Right lobe of liver (tissue), 6 donors: ENCODE measurements at regions not wholly inside any gene's neighbourhood (a gene's known extent, or its start where the extent isn't known, plus 50 kb on each side); places are given as distances from the start of the nearest gene placed in this dataset.

Source experiments
- ATAC-seq, 4 donors: fragments of 200-7000 bp; cut with Tn5 transposase; one replicate each; pipeline ENCODE4 v1.9.1; 2020; ENCODE audit warnings: mild to moderate bottlenecking in 4 of 4, moderate library complexity in 4 of 4
- DNase-seq, 3 donors: peaks; one replicate each; pipeline ENCODE4 v3.0.0-alpha.2; 2020
- H3K27ac ChIP-seq, 3 donors: fragments of 200-600 bp; one replicate each; pipeline ENCODE4 v1.8.0; 2022
- H3K27me3 ChIP-seq, 2 donors: fragments of 200-600 bp; one replicate each; pipeline ENCODE4 v1.8.0; 2022
- H3K36me3 ChIP-seq, 4 donors: fragments of 200-600 bp; sonication (generic) in 1 of 4; one replicate each; pipeline versions ENCODE4 v1.5.1 to v1.8.0; 2017 to 2022; ENCODE audit warnings: control low read depth in 1 of 4
- H3K4me1 ChIP-seq, 4 donors: fragments of 200-600 bp; sonication (generic) in 1 of 4; one replicate each; pipeline versions ENCODE4 v1.5.1 to v1.8.0; 2017 to 2022; ENCODE audit warnings: control low read depth in 1 of 4
- H3K4me3 ChIP-seq, 3 donors: fragments of 200-600 bp; one replicate each; pipeline ENCODE4 v1.8.0; 2022
- H3K9me3 ChIP-seq, 4 donors: fragments of 200-600 bp; sonication (generic) in 1 of 4; one replicate each; pipeline versions ENCODE4 v1.5.1 to v1.8.0; 2017 to 2022; ENCODE audit warnings: control low read depth in 1 of 4
- POLR2A ChIP-seq: fragments of 450-650 bp; IDR thresholded peaks from one replicate; pipeline ENCODE4 v1.6.1; 2017; ENCODE audit warnings: antibody characterized with exemption, mild to moderate bottlenecking
- WGBS: methylation state at CpG from one replicate; pipeline ENCODE4 v1.1.6; 2018; ENCODE audit warnings: low coverage, low lambda C conversion rate; ENCODE audit not compliant: insufficient coverage; ENCODE audit errors: missing lambda C conversion rate; 5-methylcytosine and 5-hydroxymethylcytosine counted together
- intact Hi-C, 2 donors: fragments of 100-400 bp; cut with DNase I; formaldehyde crosslinking; loops; one replicate each; pipeline versions ENCODE4 v1.11.2 to v1.14.1; 2022
- TF ChIP-seq, protein P1 (sequence below), 4 donors: fragments of 200-600 bp in 3 of 4; fragments of 450-650 bp in 1 of 4; IDR thresholded peaks; one replicate each; pipeline versions ENCODE4 v1.5.1 to v1.8.0; 2016 to 2022; ENCODE audit warnings: antibody characterized with exemption in 4 of 4, mild to moderate bottlenecking in 2 of 4
- donor health status: DM: no; HTN: yes; CAD: no.
- donor health status: DM: no; HTN: no; CAD: no.
- donor health status: DM: no; HTN: no; CAD: no.
- donor health status: DM: no; HTN: yes; CAD: no.
- donor health status: DM: no; HTN: yes; CAD: no.

DNA sequence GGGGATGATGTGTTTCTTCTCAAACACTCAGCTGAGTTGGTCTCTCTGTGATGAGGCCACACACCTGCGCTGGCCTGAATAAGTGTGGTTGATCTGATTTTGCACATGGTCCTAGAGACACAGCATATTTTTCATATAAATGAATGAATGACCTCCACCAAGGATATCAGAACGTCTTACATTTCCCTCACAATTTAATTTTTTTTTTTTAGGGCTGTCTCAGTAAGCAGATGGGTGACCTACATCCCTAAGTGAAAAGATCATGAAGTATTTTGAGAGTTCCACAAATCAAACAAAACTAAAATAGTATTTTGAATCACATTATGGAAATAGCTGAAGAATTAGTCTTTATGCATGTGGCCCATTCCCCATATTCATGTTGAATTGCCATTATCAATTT lies 333.7 kb upstream of the TMTC1 start:
- no peaks in the 10 kb centered on the region for H3K27me3 ChIP-seq
- no peaks in the 10 kb centered on the region for H3K36me3 ChIP-seq
- ATAC-seq: no peak
- no peaks in the 10 kb centered on the region for H3K9me3 ChIP-seq
- H3K27ac ChIP-seq: no peak overlapping the region
- H3K4me1 ChIP-seq: no peaks in the 10 kb centered on the region
- no peak for TF ChIP-seq POLR2A
- TF ChIP-seq, protein P1, sequence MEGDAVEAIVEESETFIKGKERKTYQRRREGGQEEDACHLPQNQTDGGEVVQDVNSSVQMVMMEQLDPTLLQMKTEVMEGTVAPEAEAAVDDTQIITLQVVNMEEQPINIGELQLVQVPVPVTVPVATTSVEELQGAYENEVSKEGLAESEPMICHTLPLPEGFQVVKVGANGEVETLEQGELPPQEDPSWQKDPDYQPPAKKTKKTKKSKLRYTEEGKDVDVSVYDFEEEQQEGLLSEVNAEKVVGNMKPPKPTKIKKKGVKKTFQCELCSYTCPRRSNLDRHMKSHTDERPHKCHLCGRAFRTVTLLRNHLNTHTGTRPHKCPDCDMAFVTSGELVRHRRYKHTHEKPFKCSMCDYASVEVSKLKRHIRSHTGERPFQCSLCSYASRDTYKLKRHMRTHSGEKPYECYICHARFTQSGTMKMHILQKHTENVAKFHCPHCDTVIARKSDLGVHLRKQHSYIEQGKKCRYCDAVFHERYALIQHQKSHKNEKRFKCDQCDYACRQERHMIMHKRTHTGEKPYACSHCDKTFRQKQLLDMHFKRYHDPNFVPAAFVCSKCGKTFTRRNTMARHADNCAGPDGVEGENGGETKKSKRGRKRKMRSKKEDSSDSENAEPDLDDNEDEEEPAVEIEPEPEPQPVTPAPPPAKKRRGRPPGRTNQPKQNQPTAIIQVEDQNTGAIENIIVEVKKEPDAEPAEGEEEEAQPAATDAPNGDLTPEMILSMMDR (IDR thresholded peaks at IDR 0.05): no peak
- intact Hi-C loops: no loop called here
- H3K4me3 ChIP-seq: no peak overlapping the region
- 50% methylated on average over 2 of the region's 2 CpGs for WGBS
- no peak for DNase-seq

DNA sequence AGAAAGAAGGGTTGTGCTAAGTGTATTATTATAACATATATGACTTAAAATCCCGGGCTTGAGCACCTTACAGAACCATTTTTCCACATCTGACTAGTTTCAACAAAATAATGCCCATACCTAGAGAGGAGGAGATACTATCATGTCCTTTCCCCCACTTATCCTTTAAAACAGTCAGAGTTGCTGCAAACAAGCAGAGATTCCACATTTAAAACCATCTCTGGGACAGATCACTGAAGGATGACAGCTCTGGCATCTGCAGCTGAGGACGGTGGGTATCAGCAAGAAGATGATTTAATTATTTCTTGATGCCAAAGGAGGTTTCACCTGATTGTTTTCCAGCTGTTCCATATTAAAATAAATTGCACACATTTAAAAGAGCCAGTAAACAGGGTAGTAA lies 328.0 kb upstream of the TMTC1 start:
- TF ChIP-seq POLR2A: no peak
- TF ChIP-seq, protein P1 (IDR thresholded peaks at IDR 0.05): no peak
- H3K36me3 ChIP-seq: no peaks in the 10 kb centered on the region
- 64% methylated on average over 2 of the region's 2 CpGs for WGBS
- no peaks in the 10 kb centered on the region for H3K9me3 ChIP-seq
- intact Hi-C loops: no loop called here
- ATAC-seq (no peak), DNase-seq (no peak)
- no peaks in the 10 kb centered on the region for H3K27me3 ChIP-seq
- no peak overlapping the region for H3K27ac ChIP-seq
- H3K4me1 ChIP-seq: no peaks in the 10 kb centered on the region
- H3K4me3 ChIP-seq: no peak overlapping the region

DNA sequence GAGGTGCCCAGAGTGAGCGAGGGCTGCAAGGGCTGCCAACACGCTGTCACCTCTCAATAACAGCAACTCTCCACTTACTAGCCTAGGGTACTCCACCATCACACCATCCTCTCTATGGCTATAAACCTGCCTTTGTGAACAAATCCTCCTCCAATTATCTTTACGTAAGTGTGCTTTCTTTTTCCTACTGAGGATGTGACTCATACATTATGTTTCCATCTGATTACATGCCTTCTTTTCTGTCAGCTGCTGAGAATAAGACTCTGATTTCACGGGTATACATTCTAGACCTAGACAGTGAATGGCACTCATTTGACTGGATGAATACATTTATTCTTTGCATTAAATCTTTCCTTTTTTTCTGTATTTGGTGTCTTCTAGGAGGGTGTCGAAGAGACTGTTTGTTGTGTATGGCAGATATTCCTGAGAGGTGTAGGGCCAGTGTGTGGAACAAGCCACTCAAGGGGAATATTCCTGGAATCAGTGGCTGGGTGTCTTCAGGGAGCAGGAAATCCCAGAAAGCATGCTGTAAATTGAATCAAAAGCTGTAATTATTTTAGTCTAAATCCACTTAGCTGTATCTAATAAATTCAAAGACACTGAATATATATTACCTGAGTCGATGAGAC lies 327.3 kb upstream of the TMTC1 start:
- ATAC-seq (no peak), DNase-seq (no peak)
- Histone ChIP-seq H3K4me3 (no peak overlapping the region), H3K4me1 (no peaks in the 10 kb centered on the region), H3K9me3 (no peaks in the 10 kb centered on the region), H3K27ac (no peak overlapping the region), H3K27me3 (no peaks in the 10 kb centered on the region), H3K36me3 (no peaks in the 10 kb centered on the region)
- intact Hi-C loops: no loop called here
- 60% methylated on average over 4 of the region's 6 CpGs for WGBS
- TF ChIP-seq, protein P1 (IDR thresholded peaks at IDR 0.05): no peak

DNA sequence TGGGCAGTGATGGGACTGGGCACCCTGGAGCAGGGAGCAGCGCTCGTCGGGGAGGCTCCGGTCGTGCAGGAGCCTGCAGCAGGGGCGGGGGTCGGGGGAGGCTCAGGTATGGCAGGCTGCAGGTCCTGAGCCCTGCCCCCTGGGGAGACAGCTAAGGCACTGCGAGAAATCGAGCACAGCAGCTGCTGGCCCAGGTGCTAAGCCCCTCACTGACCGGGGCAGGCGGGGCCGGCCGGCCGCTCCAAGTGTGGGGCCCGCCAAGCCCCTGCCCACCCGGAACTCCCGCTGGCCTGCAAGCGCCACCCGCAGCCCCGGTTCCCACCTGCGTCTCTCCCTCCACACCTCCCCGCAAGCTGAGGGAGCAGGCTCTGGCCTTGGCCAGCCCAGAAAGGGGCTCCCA lies 326.8 kb upstream of the TMTC1 start:
- no CpG with 5 or more reads among the region's 22 CpGs for WGBS
- TF ChIP-seq, protein P1 (IDR thresholded peaks at IDR 0.05): no peak
- no peak overlapping the region for H3K4me3 ChIP-seq
- no peaks in the 10 kb centered on the region for H3K9me3 ChIP-seq
- DNase-seq (no peak), ATAC-seq (no peak)
- intact Hi-C loops: no loop called here
- H3K27me3 ChIP-seq: no peaks in the 10 kb centered on the region
- no peaks in the 10 kb centered on the region for H3K4me1 ChIP-seq
- H3K36me3 ChIP-seq: no peaks in the 10 kb centered on the region
- H3K27ac ChIP-seq: no peak overlapping the region

DNA sequence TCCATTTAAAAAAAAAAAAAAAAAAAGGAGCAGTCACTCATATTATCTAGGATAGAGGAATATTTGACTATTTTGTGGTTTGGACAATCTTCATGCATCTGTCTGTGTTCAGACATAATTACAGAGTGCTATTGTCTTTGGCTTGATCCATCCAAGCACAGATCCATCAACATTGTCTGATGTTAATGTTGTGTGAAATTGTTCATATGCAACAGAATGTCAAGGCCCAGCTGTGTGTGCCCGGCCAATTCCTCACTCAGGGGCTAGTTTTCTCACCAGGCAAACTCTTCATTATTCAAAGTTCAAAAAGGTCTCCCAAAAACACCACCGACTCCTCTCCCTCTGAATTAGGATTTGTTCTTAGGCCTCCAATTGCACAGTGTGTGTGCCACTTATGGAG lies 324.9 kb upstream of the TMTC1 start:
- Histone ChIP-seq H3K9me3 (no peaks in the 10 kb centered on the region), H3K4me1 (no peaks in the 10 kb centered on the region), H3K4me3 (no peak overlapping the region), H3K27ac (no peak overlapping the region), H3K36me3 (no peaks in the 10 kb centered on the region), H3K27me3 (no peaks in the 10 kb centered on the region)
- intact Hi-C loops: no loop called here
- DNase-seq (no peak), ATAC-seq (no peak)
- WGBS: 80% methylated on average over 1 of the region's 2 CpGs
- TF ChIP-seq, protein P1 (IDR thresholded peaks at IDR 0.05): no peak
- no peak for TF ChIP-seq POLR2A
